ENCODE measurements at regions not wholly inside any gene's neighbourhood (a gene's known extent, or its start where the extent isn't known, plus 50 kb on each side); places are given as distances from the start of the nearest gene placed in this dataset.

DNA sequence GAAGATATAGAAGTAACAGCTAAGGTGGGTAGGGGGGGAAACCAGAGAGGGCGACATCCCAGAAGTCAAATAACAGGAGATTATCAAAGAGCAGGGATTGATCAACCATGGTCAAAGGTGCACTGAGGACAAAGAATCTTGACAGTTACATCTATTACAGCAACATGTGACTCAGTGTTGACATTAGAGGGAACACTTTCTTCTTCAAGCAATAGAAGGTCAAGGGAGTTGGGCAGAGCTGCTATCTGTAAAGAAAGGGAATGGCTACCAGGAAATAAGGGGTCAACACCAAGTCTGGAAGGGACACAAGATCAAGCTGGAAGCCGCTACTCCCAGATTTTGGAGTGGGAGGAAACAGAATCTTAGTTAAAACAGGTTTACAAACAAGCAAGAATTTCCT, 611.0 kb downstream of the TSN start:
- no peaks in the 10 kb centered on the region for H3K36me3 ChIP-seq (ENCODE audit: control insufficient read depth, insufficient read depth, low read length)
- H3K9ac ChIP-seq (ENCODE audit: low read length): no peak overlapping the region
- H3K4me1 ChIP-seq (ENCODE audit: control insufficient read depth, insufficient read depth, low read length): no peaks in the 10 kb centered on the region
- H3K4me3 ChIP-seq (ENCODE audit: low read length): no peak overlapping the region
- H3K27ac ChIP-seq (ENCODE audit: low read depth, low read length): no peak overlapping the region
- H3K27me3 ChIP-seq (ENCODE audit: control insufficient read depth, insufficient read depth, low read length): no peaks in the 10 kb centered on the region

DNA sequence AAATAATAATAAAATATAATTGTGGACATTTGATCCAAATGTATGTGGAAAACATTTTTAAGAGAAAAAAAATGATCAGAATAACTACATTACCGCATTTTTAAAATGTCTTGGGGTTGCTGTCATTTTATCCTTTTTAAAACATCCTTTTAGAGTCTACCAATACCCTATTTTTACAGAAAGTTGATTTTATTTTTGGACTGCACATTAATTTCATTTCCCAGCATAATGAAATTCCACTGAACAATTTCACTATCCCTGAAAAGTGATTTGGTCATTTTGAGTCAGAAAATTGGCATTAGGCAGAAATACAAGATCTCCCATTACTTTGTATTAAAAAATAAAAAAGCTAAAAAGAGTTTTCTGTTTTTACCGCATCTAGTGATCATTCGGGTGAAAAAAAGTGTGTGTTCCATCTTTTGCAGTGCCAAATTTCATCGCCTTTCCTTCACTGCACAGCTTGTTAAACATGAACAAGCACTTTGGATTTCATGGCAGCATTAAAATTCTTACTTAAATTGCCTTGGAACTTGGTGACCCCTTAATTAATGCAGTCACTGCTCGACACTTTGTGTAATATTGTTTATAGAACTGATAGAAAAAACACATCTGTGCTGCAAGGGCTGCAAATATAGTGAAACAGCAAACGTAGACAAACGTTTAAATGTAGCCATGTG, 611.7 kb downstream of the TSN start:
- no peak overlapping the region for H3K4me3 ChIP-seq (ENCODE audit: low read length)
- H3K27me3 ChIP-seq (ENCODE audit: control insufficient read depth, insufficient read depth, low read length): no peaks in the 10 kb centered on the region
- no peak overlapping the region for H3K9ac ChIP-seq (ENCODE audit: low read length)
- H3K27ac ChIP-seq (ENCODE audit: low read depth, low read length): no peak overlapping the region
- no peaks in the 10 kb centered on the region for H3K36me3 ChIP-seq (ENCODE audit: control insufficient read depth, insufficient read depth, low read length)
- no peaks in the 10 kb centered on the region for H3K4me1 ChIP-seq (ENCODE audit: control insufficient read depth, insufficient read depth, low read length)

DNA sequence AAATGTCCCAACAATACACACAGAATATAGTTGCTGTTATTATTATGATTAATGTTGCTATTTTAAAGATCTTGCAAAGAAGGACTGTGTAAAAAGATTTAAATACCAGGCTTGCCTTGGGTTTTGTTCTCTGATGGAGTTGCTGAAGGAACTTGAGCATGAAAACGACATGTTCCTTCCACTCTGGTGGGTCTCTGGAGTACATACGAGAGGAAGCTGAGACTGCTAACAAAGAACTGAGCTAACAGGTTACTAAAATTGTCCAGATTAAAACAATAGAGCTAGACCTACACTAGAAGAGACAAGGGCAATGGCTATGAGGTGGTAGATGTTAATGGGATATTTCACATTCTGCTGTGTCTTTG, 612.2 kb downstream of the TSN start:
- Histone ChIP-seq H3K27ac (ENCODE audit: low read depth, low read length) (no peak overlapping the region), H3K27me3 (ENCODE audit: control insufficient read depth, insufficient read depth, low read length) (no peaks in the 10 kb centered on the region), H3K9ac (ENCODE audit: low read length) (no peak overlapping the region), H3K36me3 (ENCODE audit: control insufficient read depth, insufficient read depth, low read length) (no peaks in the 10 kb centered on the region), H3K4me1 (ENCODE audit: control insufficient read depth, insufficient read depth, low read length) (no peaks in the 10 kb centered on the region), H3K4me3 (ENCODE audit: low read length) (no peak overlapping the region)

DNA sequence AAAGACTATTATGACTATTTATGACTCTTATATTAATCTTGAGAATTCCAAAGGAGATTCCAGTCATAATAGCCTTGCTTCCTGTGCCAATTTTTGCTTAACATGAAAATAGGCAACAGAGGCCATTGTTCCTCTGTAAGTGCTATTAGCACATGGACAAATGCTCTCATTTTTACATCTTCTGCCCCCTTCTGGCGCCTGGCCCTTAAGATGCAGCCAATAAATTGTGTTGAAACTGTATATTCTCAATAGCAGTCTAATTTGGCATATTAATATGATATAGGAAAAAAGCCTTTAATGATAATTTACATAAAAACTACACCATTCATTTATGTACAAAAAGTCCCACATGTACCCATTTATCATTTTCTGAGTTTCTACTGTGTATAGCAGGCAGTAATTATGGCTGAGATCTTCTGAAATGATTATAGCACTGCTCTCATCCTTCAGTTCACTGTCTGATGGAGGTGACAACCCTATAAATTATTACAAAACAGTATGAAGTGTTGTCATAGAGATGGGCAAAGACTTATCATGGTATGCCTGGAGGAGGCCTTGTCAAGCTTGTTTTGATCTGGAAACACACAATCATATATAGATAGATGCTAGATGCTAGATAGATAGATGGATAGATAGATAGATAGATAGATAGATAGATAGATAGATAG, 613.3 kb downstream of the TSN start:
- H3K9ac ChIP-seq (ENCODE audit: low read length): no peak overlapping the region
- H3K27ac ChIP-seq (ENCODE audit: low read depth, low read length): no peak overlapping the region
- H3K36me3 ChIP-seq (ENCODE audit: control insufficient read depth, insufficient read depth, low read length): no peaks in the 10 kb centered on the region
- H3K4me1 ChIP-seq (ENCODE audit: control insufficient read depth, insufficient read depth, low read length): no peaks in the 10 kb centered on the region
- H3K4me3 ChIP-seq (ENCODE audit: low read length): no peak overlapping the region
- no peaks in the 10 kb centered on the region for H3K27me3 ChIP-seq (ENCODE audit: control insufficient read depth, insufficient read depth, low read length)

DNA sequence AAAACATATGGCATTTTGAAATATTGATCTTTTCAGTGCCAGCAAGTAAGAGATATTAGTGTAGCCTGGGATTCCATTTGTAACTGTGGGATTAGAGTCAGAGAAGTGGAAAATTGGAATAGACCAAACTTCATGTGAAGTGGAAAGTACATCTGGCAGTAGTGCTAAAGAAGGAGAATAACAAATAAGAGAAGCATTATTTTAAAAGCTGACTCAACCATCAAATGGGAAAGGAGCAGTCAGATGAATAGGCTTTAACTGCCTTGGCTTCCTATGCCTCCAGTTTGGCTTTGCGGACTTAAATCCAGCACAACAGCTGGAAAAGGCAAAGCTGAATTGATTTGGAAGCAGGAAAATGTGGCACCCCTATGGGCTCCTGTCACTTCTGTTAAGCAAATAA, 623.1 kb downstream of the TSN start:
- H3K27ac ChIP-seq (ENCODE audit: low read depth, low read length): no peak overlapping the region
- H3K36me3 ChIP-seq (ENCODE audit: control insufficient read depth, insufficient read depth, low read length): no peaks in the 10 kb centered on the region
- no peak overlapping the region for H3K9ac ChIP-seq (ENCODE audit: low read length)
- no peaks in the 10 kb centered on the region for H3K4me1 ChIP-seq (ENCODE audit: control insufficient read depth, insufficient read depth, low read length)
- no peak overlapping the region for H3K4me3 ChIP-seq (ENCODE audit: low read length)
- no peaks in the 10 kb centered on the region for H3K27me3 ChIP-seq (ENCODE audit: control insufficient read depth, insufficient read depth, low read length)

DNA sequence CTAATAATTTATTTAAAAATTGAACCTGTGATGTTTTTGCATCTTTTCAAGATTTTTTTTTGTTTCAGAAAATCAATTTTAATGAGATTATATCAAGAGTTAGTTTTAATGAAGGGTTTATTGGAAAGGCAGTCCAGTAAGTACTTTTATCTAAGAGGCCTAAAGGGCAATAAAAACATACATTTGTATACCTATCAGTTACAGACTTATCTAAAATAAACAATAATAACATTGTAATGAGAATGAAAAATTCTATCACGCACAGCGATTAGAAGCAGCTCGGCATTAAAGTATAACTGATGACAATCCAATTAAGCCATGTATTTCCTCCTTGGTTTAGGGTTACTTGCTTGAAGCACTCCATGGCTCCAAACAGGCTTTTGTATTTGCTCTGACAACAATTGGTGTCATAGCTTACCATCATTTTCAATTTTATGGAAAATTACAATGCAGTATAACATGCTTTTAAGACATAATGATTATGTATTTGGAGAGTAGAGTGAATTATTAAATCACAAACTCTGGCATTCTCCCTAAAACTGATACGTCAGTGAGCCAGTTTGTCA, 629.4 kb downstream of the TSN start:
- no peaks in the 10 kb centered on the region for H3K27me3 ChIP-seq (ENCODE audit: control insufficient read depth, insufficient read depth, low read length)
- no peak overlapping the region for H3K27ac ChIP-seq (ENCODE audit: low read depth, low read length)
- H3K4me3 ChIP-seq (ENCODE audit: low read length): no peak overlapping the region
- H3K9ac ChIP-seq (ENCODE audit: low read length): no peak overlapping the region
- no peaks in the 10 kb centered on the region for H3K36me3 ChIP-seq (ENCODE audit: control insufficient read depth, insufficient read depth, low read length)
- H3K4me1 ChIP-seq (ENCODE audit: control insufficient read depth, insufficient read depth, low read length): no peaks in the 10 kb centered on the region

DNA sequence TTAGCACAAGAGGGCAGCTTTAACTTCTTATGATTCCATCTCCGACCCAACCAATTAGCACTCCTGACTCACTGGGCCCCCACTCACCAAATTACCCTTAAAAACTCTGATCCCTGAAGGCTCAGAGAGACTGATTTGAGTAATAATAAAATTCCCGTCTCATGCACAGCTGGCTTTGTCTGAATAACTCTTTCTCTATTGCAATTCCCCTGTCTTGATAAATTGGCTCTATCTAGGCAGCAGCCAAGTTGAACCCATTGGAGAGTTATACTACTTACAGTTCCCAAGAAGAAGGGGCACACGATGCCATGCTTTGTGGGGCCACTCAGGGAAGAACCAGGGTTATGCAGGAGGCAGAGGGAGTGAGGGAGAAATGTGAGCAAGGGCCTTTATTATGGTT, 632.8 kb downstream of the TSN start:
- H3K27me3 ChIP-seq (ENCODE audit: control insufficient read depth, insufficient read depth, low read length): no peaks in the 10 kb centered on the region
- no peaks in the 10 kb centered on the region for H3K4me1 ChIP-seq (ENCODE audit: control insufficient read depth, insufficient read depth, low read length)

DNA sequence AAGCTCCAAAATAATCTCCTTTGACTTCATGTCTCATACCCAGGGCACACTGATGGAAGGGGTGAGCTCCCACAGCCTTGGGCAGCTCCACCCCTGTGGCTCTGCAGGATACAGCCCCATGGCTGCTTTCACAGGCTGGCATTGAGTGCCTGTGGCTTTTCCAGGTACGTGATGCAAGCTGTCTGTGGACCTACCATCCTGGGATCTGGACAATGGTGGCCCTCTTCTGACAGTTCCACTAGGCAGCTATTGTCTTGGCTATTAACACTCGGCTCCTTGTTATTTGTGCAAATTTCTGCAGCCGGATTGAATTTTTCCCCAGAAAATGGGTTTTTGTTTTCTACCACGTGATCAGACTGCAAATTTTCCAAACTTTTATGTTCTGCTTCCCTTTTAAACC, 634.2 kb downstream of the TSN start:
- no peak overlapping the region for H3K4me3 ChIP-seq (ENCODE audit: low read length)
- H3K27me3 ChIP-seq (ENCODE audit: control insufficient read depth, insufficient read depth, low read length): no peaks in the 10 kb centered on the region
- H3K27ac ChIP-seq (ENCODE audit: low read depth, low read length): no peak overlapping the region
- no peak overlapping the region for H3K9ac ChIP-seq (ENCODE audit: low read length)
- no peaks in the 10 kb centered on the region for H3K36me3 ChIP-seq (ENCODE audit: control insufficient read depth, insufficient read depth, low read length)
- no peaks in the 10 kb centered on the region for H3K4me1 ChIP-seq (ENCODE audit: control insufficient read depth, insufficient read depth, low read length)

More for the DNA sequence above, 632.8 kb downstream of the TSN start:
- H3K9ac ChIP-seq (ENCODE audit: low read length): no peak overlapping the region
- no peak overlapping the region for H3K4me3 ChIP-seq (ENCODE audit: low read length)
- no peaks in the 10 kb centered on the region for H3K36me3 ChIP-seq (ENCODE audit: control insufficient read depth, insufficient read depth, low read length)
- H3K27ac ChIP-seq (ENCODE audit: low read depth, low read length): no peak overlapping the region

DNA sequence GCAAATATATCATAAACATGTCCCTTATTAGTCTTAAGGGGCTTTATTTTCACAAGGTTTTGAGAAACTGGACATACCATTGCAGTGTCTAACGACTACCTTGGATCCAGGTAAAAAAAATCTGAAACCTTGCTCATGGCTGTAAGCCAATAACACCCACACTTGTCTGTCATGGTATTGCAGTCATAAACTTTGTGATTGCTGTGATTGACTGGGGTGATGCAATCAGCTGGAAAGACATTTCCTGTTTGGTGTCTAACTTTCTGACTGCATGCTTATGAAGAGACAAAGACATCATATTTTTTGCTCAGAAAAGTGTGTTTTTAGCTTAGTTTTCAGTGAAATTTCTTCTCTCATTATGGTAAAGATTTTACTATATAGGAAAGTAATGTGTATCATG, 635.0 kb downstream of the TSN start:
- Histone ChIP-seq H3K9ac (ENCODE audit: low read length) (no peak overlapping the region), H3K36me3 (ENCODE audit: control insufficient read depth, insufficient read depth, low read length) (no peaks in the 10 kb centered on the region), H3K27me3 (ENCODE audit: control insufficient read depth, insufficient read depth, low read length) (no peaks in the 10 kb centered on the region), H3K4me3 (ENCODE audit: low read length) (no peak overlapping the region), H3K27ac (ENCODE audit: low read depth, low read length) (no peak overlapping the region), H3K4me1 (ENCODE audit: control insufficient read depth, insufficient read depth, low read length) (no peaks in the 10 kb centered on the region)

DNA sequence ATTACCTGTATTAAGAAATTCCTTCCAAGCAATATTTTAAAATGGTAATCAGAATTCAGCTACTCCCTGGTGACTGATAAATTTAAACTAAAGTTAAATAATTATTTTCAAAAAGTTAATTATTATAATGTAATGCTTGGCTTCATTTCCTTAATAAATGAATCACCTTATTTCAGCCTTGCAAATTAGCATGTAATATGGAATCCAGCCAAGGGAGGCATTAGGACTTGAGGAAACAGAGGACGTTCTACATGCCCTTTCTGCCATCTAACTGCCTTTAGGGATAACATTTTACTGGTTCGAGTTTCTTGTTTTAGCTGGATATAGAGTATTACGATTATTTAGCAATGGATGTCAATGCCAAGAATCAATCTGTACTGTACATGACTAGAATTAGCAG, 636.3 kb downstream of the TSN start:
- no peaks in the 10 kb centered on the region for H3K27me3 ChIP-seq (ENCODE audit: control insufficient read depth, insufficient read depth, low read length)
- no peaks in the 10 kb centered on the region for H3K4me1 ChIP-seq (ENCODE audit: control insufficient read depth, insufficient read depth, low read length)
- no peak overlapping the region for H3K9ac ChIP-seq (ENCODE audit: low read length)
- H3K36me3 ChIP-seq (ENCODE audit: control insufficient read depth, insufficient read depth, low read length): no peaks in the 10 kb centered on the region
- no peak overlapping the region for H3K27ac ChIP-seq (ENCODE audit: low read depth, low read length)
- H3K4me3 ChIP-seq (ENCODE audit: low read length): no peak overlapping the region

DNA sequence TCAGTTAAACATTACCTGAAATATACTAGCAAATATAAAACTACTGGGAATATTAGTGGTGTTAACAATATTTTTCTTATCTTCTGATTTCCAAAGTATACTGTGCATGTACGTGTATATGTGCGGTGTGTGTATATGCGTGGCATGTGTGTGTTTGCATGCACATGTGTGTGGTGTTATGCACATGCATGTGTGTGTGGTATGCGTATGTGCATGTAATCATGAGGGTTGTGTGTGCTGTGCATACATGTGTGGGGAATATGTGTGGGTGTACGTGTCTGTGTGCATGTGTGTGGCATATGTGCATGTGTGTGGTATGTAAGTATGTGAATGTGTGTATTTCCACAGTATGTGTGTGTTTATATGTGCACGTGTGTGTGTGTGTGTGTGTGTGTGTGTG, 640.2 kb downstream of the TSN start:
- Histone ChIP-seq H3K4me1 (ENCODE audit: control insufficient read depth, insufficient read depth, low read length) (no peaks in the 10 kb centered on the region), H3K36me3 (ENCODE audit: control insufficient read depth, insufficient read depth, low read length) (no peaks in the 10 kb centered on the region), H3K27ac (ENCODE audit: low read depth, low read length) (no peak overlapping the region), H3K27me3 (ENCODE audit: control insufficient read depth, insufficient read depth, low read length) (no peaks in the 10 kb centered on the region), H3K9ac (ENCODE audit: low read length) (no peak overlapping the region), H3K4me3 (ENCODE audit: low read length) (no peak overlapping the region)

DNA sequence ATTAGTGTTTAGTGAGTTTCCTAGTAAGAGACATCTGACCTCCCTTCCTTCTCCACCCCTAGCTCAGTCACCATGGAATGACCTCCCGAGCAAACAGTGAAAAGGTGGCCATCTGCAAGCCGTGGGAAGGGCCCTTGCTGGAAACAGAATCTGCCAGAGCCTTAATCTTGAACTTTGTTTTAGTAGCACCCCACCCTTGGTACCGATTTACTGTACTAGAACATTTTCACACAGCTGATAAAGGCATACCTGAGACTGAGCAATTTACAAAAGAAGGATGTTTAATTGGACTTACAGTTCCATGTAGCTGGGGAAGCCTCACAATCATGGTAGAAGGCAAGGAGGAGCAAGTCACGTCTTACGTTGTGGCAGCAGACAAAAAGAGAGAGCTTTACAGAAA, 655.8 kb downstream of the TSN start:
- H3K27ac ChIP-seq (ENCODE audit: low read depth, low read length): no peak overlapping the region
- H3K27me3 ChIP-seq (ENCODE audit: control insufficient read depth, insufficient read depth, low read length): no peaks in the 10 kb centered on the region
- no peaks in the 10 kb centered on the region for H3K4me1 ChIP-seq (ENCODE audit: control insufficient read depth, insufficient read depth, low read length)
- H3K9ac ChIP-seq (ENCODE audit: low read length): no peak overlapping the region
- H3K36me3 ChIP-seq (ENCODE audit: control insufficient read depth, insufficient read depth, low read length): no peaks in the 10 kb centered on the region
- no peak overlapping the region for H3K4me3 ChIP-seq (ENCODE audit: low read length)

DNA sequence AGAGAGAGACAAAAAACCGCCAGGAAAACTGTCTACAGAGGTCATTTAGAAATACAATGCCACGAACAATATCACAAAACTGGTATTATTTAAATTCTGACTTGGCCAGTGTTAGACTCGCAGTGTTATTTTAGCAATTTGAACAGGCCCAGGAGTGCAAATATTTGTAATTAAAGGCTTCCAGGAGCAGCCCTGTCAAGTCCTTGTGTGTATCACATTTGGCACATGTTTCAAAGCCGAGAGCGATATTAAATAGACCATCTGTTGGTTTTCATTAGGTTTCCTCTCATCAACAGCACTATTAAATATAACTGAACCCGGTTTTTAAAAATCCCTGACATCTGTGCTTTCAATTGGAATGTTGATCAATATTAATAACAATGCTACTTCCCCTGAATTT, 656.9 kb downstream of the TSN start:
- Histone ChIP-seq H3K36me3 (ENCODE audit: control insufficient read depth, insufficient read depth, low read length) (no peaks in the 10 kb centered on the region), H3K9ac (ENCODE audit: low read length) (no peak overlapping the region), H3K27me3 (ENCODE audit: control insufficient read depth, insufficient read depth, low read length) (no peaks in the 10 kb centered on the region), H3K4me3 (ENCODE audit: low read length) (no peak overlapping the region), H3K4me1 (ENCODE audit: control insufficient read depth, insufficient read depth, low read length) (no peaks in the 10 kb centered on the region), H3K27ac (ENCODE audit: low read depth, low read length) (no peak overlapping the region)

Measured in rectal smooth muscle tissue (tissue), 1 donor.